ENCODE measurements at regions not wholly inside any gene's neighbourhood (a gene's known extent, or its start where the extent isn't known, plus 50 kb on each side); places are given as distances from the start of the nearest gene placed in this dataset.

- TF ChIP-seq CHD7 (IDR thresholded peaks at IDR 0.05; ENCODE audit: insufficient replicate concordance, low read length): no peak
- no peak for TF ChIP-seq JUND (IDR thresholded peaks at IDR 0.05; ENCODE audit: low read length)
- no peak for TF ChIP-seq HDAC2 (IDR thresholded peaks at IDR 0.05; ENCODE audit: borderline replicate concordance in 1 of 2, low read depth in 2 of 2, low read length in 2 of 2)
- TF ChIP-seq GTF2F1 (IDR thresholded peaks at IDR 0.05; ENCODE audit: borderline replicate concordance, low read depth, low read length): no peak
- no peak for TF ChIP-seq POLR2AphosphoS5 (IDR thresholded peaks at IDR 0.05; ENCODE audit: low read depth, low read length)
- no peak for TF ChIP-seq CHD1 (IDR thresholded peaks at IDR 0.05; ENCODE audit: low read depth, low read length)
Measured at GRCh38 chr4:71261633-71262121, 77.1 kb upstream of the SLC4A4 start (continued).
